ENCODE measurements at regions not wholly inside any gene's neighbourhood (a gene's known extent, or its start where the extent isn't known, plus 50 kb on each side); places are given as distances from the start of the nearest gene placed in this dataset.

GRCh38 chr2:41989501-41990180, 58.2 kb upstream of the PKDCC start:
- no peaks in the 10 kb centered on the region for H3K9me3 ChIP-seq
- WGBS, 2 donors (ENCODE audit: low coverage in 1 of 2) = 50 to 90% methylated on average over 1 to 3 of the region's 3 CpGs
- H3K27me3 ChIP-seq = no peaks in the 10 kb centered on the region
- no peak overlapping the region for H3K27ac ChIP-seq
- H3K4me1 ChIP-seq = no peaks in the 10 kb centered on the region
- H3K36me3 ChIP-seq = no peaks in the 10 kb centered on the region
- TF ChIP-seq POLR2AphosphoS5 (IDR thresholded peaks at IDR 0.05) = no peak
- TF ChIP-seq EP300 (IDR thresholded peaks at IDR 0.05) = no peak
- TF ChIP-seq POLR2A (IDR thresholded peaks at IDR 0.05) = no peak
- no peak for TF ChIP-seq CTCF (IDR thresholded peaks at IDR 0.05)
- H3K4me3 ChIP-seq = no peak overlapping the region
- ATAC-seq = no peak

- WGBS, 2 donors (ENCODE audit: low coverage in 1 of 2) = 50 to 54% methylated on average over 4 of the region's 4 CpGs
- Histone ChIP-seq H3K9me3 (no peaks in the 10 kb centered on the region), H3K27ac (no peak overlapping the region), H3K4me1 (no peaks in the 10 kb centered on the region), H3K4me3 (no peak overlapping the region), H3K27me3 (no peaks in the 10 kb centered on the region), H3K36me3 (no peaks in the 10 kb centered on the region)
- no peak for ATAC-seq
- TF ChIP-seq EP300 (IDR thresholded peaks at IDR 0.05) = no peak
- TF ChIP-seq POLR2A (IDR thresholded peaks at IDR 0.05) = no peak
- no peak for TF ChIP-seq POLR2AphosphoS5 (IDR thresholded peaks at IDR 0.05)
- TF ChIP-seq CTCF (IDR thresholded peaks at IDR 0.05) = no peak
Measured at GRCh38 chr2:41990245-41990644, 57.6 kb upstream of the PKDCC start.

- no peak overlapping the region for H3K4me3 ChIP-seq
Measured at GRCh38 chr2:41990688-41991087, 57.1 kb upstream of the PKDCC start.

GRCh38 chr2:41992056-41992642, 55.7 kb upstream of the PKDCC start:
- H3K27me3 ChIP-seq = no peaks in the 10 kb centered on the region
- H3K36me3 ChIP-seq = no peaks in the 10 kb centered on the region
- H3K4me1 ChIP-seq = no peaks in the 10 kb centered on the region
- no peak for ATAC-seq
- no peaks in the 10 kb centered on the region for H3K9me3 ChIP-seq
- no peak overlapping the region for H3K4me3 ChIP-seq
- TF ChIP-seq POLR2AphosphoS5 (IDR thresholded peaks at IDR 0.05) = no peak
- no peak for TF ChIP-seq POLR2A (IDR thresholded peaks at IDR 0.05)
- H3K27ac ChIP-seq = no peak overlapping the region
- whole genome bisulfite sequencing, 2 donors (ENCODE audit: low coverage in 1 of 2) = 100% methylated on average over 1 of the region's 1 CpG; no CpG with 5 or more reads in 1 of the 2 donors

More at GRCh38 chr2:41990688-41991087, 57.1 kb upstream of the PKDCC start:
- Histone ChIP-seq H3K4me1 (no peaks in the 10 kb centered on the region), H3K36me3 (no peaks in the 10 kb centered on the region), H3K27me3 (no peaks in the 10 kb centered on the region), H3K27ac (no peak overlapping the region), H3K9me3 (no peaks in the 10 kb centered on the region)
- ATAC-seq = no peak
- TF ChIP-seq POLR2AphosphoS5 (IDR thresholded peaks at IDR 0.05) (no peak), POLR2A (IDR thresholded peaks at IDR 0.05) (no peak), EP300 (IDR thresholded peaks at IDR 0.05) (no peak), CTCF (IDR thresholded peaks at IDR 0.05) (no peak)
- WGBS, 2 donors (ENCODE audit: low coverage in 1 of 2) = 55 to 71% methylated on average over 4 of the region's 4 CpGs

- H3K27ac ChIP-seq = no peak overlapping the region
- no peak overlapping the region for H3K4me3 ChIP-seq
- no peaks in the 10 kb centered on the region for H3K9me3 ChIP-seq
- 91 to 92% methylated on average over 7 to 8 of the region's 12 CpGs for WGBS, 2 donors (ENCODE audit: low coverage in 1 of 2)
- no peak for TF ChIP-seq EP300 (IDR thresholded peaks at IDR 0.05)
- no peaks in the 10 kb centered on the region for H3K36me3 ChIP-seq
- ATAC-seq = no peak
- H3K4me1 ChIP-seq = no peaks in the 10 kb centered on the region
- H3K27me3 ChIP-seq = no peaks in the 10 kb centered on the region
Measured at GRCh38 chr2:41992671-41993434, 55.0 kb upstream of the PKDCC start.
